ENCODE measurements at regions not wholly inside any gene's neighbourhood (a gene's known extent, or its start where the extent isn't known, plus 50 kb on each side); places are given as distances from the start of the nearest gene placed in this dataset.
"Not testable (repeated sequence)": the region's sequence is repeated elsewhere in the genome, so short reads cannot be mapped to it uniquely, and the experiment has no call there.

DNA sequence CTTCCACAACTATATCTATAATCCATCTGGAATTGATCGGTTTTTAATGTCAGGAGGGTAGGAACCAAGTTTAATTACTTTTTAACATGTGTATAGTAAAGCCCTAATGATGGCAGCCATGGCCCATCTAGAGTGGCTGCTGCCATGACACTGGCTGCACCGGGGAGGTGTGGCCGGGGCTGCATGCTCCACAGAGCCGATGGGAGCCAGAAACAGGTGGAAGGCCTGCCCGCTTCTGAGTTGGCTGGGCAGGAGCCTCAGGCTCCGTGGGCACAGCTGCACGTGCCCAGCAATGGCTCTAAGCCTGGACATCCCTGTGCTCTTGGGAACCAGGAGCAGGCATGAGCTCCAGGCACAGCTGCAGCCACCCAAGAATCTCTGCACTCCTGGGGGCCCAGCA is 73.0 kb downstream of the GBP6 start:
- intact Hi-C loops (cut with DNase I), result no loop called here
- DNase-seq (no peak), ATAC-seq (ENCODE audit: poor library complexity) (no peak)

DNA sequence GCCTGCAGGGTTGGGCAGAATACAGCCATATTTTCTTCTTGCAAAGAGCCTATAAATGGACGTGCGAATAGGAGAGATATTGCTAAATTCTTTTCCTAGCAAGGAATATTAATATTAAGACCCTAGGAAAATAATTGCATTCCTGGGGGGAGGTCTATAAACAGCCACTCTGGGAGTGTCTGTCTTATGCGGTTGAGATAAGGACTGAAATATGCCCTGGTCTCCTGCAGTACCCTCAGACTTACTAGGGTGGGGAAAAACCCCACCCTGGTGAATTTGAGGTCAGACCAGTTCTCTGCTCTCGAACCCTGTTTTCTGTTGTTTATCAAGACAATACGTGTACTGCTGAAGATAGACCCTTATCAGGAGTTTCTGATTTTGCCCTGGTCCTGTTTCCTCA is 74.4 kb downstream of the GBP6 start:
- ATAC-seq (ENCODE audit: poor library complexity); DNase-seq; intact Hi-C loops (cut with DNase I): not testable (repeated sequence)

DNA sequence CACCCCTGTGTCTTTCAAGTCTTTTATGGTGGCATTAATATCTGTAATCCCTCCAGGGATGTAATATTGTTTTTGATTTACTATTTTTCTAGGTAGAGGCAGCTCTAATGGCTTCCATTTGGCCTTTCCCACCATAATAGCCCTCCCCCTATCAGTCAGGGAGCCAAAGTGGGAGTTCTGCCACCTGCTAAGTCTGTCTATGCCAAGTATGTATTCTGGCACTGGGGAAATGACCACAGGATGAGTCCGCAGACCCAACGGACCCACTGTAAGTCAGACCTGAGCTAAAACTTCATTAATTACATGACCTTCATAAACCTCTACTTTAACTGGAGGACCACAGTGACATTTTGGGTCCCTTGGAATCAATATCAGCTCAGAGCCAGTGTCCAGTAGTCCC is 77.1 kb downstream of the GBP6 start:
- ATAC-seq (ENCODE audit: poor library complexity) (no peak), DNase-seq (no peak)
- intact Hi-C loops (cut with DNase I), result no loop called here

DNA sequence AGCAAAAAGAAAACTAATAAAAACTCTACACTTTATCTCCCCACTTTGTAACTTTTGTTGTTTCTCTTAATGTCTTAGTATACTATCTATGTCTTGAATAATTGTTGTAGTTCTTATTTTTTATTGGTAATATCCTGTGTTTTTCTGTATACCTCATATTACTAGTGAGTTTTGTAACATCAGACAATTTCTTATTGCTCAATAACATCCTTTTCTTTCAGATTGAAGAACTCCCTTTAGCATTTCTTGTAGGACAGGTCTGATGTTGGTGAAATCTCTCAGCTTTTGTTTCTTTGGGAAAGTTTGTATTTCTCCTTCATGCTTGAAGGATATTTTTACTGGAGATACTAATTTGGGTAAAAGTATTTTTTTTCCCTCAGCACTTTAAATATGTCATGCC is 79.8 kb upstream of the LRRC8B start:
- DNase-seq, result no peak
- intact Hi-C loops (cut with DNase I), result no loop called here
- ATAC-seq (ENCODE audit: poor library complexity), result no peak

DNA sequence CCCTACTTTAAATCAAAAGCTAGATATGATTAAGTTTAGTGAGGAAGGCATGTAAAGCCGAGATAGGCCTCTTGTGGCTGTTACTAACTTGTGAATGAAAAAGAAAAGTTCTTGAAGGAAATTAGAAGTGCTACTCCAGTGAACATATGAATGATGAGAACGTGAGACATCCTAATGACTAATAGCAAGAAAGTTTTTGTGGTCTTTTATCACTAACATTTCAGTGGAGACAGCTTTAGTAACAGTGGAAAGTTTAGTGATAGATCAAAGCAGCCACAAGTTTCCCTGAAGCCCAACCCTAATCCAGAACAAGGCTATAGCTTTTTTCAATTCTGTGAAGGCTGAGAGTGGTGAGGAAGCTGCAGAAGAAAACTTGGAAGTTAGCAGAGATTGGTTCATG is 73.6 kb upstream of the LRRC8B start:
- intact Hi-C loops (cut with DNase I), result loop anchor here (5.0 to 10.0 kb wide), 2 partner anchors 366 to 454 kb away; no protein-coding TSS in a partner anchor
- DNase-seq, result no peak
- no peak for ATAC-seq (ENCODE audit: poor library complexity)

DNA sequence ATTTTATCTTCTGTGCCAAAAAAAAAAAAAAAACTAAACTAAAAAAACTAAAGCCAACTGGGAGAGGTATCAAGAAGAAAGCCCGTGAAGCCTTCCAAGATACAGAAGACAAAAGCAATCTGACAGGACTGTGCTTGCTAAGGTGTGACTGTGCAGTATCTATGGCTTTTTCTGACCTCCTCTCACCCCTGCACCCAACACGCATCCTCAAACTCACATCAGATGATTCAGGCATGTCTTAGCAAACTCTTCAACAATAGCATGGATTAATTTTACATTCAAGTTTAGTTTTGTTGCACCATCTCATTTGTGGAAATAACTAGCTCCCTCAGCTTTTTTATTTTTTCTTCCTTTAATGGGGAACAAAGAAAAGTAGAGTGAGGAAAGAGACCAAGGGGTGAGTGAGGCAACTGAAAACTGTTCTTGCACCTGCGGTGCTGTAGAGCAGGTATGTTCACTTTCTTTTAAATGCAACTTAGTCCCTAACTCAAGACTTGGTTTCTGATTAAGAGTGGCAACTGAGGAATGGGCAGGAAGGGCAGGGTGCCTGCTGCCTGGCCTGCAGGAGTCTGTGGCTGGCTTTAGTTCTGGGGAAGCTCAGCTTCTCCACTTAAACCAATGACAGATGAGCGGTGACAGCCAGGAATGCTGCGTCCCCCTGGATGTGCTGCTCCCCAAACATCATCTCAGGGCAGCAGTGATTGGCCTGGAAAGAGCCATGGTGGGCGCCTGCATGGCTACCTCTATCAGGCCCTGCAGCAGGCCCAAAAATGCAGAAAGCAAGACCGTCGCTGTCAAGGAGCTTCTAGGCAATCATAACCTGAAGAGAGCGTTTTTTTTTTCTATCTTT is 71.3 kb upstream of the LRRC8B start:
- ATAC-seq (ENCODE audit: poor library complexity) (no peak), DNase-seq (no peak)
- intact Hi-C loops (cut with DNase I), result loop anchor here (5.0 to 10.0 kb wide), 2 partner anchors 369 to 456 kb away; no protein-coding TSS in a partner anchor

DNA sequence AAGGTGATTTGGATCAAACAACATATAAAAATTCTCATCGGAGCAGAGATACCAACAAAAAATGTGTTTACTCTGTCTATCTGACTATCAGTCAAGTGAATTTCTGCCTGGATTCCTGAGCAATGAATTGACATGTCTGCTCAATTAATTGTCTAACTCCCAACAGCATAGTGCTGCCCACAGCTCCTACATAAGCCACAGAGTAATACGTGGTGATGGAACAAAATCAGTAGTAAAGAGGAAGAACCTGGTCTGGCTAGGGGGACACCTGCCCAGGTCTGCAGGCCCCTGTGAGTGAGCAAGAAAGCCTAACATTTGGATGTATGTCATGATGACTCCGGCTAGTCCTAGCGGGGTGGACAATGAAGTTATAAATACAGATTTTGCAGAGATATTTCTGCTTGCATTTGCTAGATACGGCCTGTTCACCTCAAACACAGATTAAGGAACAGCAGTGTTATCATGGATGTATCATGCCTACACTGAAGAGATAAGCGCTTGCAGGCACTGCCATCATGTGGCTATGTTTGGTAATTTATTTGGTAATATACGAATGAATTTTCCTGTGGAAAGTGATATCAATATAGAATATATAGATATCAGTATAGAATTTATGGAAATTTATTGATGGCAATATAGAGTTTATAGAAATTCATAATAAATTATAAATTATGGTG is 69.6 kb upstream of the LRRC8B start:
- DNase-seq (no peak), ATAC-seq (ENCODE audit: poor library complexity) (peak; percentile 61)
- intact Hi-C loops (cut with DNase I), result loop anchor here (5.0 to 10.0 kb wide), 2 partner anchors 370 to 458 kb away; no protein-coding TSS in a partner anchor

DNA sequence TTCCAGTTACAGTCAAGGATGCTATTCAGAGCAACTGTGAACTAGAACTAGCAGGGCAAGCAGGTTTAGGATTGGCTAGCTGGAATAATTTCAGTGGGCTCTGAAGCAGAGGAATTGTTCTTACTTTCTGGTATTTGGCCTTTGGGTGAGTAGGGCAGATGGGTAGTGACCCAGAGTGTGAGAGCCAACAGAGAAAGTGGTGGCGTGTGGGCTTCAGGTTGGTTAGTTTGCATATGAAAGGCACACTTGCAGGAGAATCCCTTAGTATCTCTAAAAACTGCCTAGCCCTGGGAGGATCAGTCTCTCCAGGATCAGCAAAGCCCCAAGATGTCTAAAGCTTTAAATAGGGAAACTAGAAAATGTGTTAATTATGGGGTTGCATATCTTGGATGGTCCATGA is 67.6 kb upstream of the LRRC8B start:
- intact Hi-C loops (cut with DNase I), result loop anchor here (10.0 kb wide), 1 partner anchor 372 kb away; no protein-coding TSS in a partner anchor
- DNase-seq (no peak), ATAC-seq (ENCODE audit: poor library complexity) (no peak)

DNA sequence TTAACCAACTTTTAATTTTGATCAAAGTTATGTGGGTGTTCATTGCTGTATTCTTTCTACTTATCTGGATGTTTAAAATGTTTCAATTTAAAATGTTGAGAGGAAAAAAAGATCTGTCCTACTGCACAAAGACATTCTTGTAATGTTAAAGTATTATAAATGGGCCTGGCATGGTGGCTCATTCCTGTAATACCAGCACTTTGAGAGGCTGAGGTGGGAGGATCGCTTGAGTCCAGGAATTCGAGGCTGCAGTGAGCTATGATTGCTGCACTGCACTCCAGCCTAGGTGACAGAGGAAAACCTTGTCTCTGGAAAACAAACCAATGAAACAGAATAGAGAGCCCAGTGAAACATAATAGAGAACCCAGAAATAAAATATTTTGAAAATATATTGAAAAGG is 65.5 kb upstream of the LRRC8B start:
- intact Hi-C loops (cut with DNase I), result loop anchor here (10.0 kb wide), 1 partner anchor 374 kb away; no protein-coding TSS in a partner anchor

DNA sequence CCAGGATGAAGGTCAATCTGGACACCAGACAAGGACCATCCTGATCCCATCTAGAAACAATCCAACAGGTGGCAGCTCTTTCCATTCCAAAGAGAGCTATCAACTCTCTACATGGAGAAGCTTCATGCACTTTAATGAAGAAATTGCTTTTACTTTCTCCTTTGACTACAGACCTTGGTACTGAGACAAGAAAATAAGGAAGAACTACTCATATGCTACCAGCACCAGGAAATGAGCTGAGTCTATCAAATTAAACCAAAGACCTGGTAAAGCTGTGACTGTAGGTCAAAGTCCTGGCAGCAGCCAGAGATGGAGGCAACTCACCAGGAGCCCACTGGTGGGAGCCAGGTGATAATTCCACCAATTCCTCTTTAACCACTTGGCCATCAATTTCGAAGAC is 64.3 kb upstream of the LRRC8B start:
- no peak for DNase-seq
- no peak for ATAC-seq (ENCODE audit: poor library complexity)
- intact Hi-C loops (cut with DNase I), result no loop called here

More for the DNA sequence above, 65.5 kb upstream of the LRRC8B start:
- DNase-seq, result no peak
- ATAC-seq (ENCODE audit: poor library complexity), result no peak

DNA sequence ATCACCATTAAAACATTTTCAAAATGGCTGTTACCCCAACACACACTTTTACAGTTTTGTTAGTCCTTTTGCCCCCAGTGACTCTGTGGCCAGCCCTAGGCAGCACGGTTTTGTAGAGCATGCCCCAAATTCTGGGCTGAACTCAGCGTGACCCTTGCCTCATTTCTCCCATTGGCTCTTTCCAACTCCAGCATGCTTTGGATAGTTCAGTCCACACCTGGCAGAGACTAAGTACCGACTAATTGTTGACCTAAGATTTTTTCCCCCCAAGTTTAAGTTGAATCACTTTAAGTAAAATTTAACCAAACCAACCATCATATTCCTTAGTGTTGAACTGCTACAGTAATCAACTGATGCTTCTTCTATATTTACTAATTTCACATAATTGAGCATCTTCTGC is 62.4 kb upstream of the LRRC8B start:
- DNase-seq (no peak), ATAC-seq (ENCODE audit: poor library complexity) (no peak)
- intact Hi-C loops (cut with DNase I), result no loop called here

DNA sequence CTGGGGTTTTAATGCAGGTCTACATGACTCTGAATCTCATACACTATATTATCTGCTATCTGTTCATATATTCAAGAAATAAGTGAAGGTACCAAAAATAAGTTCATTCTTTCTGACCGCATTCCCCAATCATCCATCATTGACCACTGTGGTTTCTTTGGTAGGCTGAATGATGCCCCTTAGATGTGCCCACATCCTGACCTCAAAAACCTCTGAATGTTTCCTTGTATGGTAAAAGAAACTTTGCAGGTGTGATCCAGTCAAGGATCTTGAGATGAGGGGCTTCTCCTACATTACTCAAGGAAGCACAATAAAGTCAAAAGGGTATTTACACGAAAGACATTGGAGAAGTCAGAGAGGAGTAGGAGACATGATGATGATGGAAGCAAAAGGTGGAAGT is 60.6 kb upstream of the LRRC8B start:
- ATAC-seq (ENCODE audit: poor library complexity) (no peak), DNase-seq (no peak)
- intact Hi-C loops (cut with DNase I), result no loop called here

DNA sequence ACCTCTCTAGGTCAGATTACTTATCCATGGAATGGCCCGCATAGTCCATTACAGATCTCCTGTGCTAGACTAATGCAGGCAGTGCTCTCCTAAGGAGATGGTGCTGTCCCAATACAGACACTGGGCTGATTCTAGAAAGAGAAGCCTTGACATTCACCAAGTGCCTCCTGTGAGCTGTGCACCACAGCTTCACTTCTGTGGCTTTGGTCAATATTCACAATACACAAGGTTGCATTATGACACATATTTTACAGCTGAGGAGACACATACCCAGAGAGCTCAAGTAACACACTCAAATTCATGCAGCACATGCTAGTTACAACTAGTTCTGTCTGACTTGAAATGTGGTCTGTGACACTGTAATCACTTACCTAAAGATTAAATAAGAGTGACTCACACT is 59.4 kb upstream of the LRRC8B start:
- ATAC-seq (ENCODE audit: poor library complexity) (no peak), DNase-seq (no peak)
- intact Hi-C loops (cut with DNase I), result no loop called here

DNA sequence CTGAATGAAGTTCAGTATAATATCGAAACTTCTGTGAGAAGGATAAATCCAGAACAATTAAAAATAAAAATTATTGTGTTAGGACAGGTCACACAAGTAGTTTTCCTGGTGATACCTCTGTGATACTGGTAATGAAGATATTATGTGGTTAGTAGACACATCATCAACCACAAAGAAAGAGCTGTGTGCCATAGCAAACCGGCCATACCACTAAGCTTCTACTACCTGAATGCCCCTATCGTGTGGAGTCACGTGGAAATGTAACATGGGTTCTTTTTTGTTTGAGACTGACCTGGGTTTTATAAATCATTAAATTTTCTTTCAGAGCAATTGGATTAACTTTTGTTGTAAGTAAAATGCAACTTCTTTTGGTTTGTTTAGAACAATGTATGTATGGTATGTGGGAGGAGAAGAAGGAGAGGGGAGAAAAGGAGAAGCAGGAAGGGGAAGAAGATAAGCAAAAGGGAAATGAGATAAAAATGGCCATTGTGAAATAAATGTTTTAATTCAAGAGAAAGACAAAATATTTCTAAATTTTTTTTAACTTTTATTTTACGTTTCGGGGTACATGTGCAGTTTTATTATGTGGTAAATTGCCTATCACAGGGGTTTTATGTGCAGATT is 58.2 kb upstream of the LRRC8B start:
- intact Hi-C loops (cut with DNase I), result no loop called here
- no peak for ATAC-seq (ENCODE audit: poor library complexity)
- DNase-seq, result no peak

DNA sequence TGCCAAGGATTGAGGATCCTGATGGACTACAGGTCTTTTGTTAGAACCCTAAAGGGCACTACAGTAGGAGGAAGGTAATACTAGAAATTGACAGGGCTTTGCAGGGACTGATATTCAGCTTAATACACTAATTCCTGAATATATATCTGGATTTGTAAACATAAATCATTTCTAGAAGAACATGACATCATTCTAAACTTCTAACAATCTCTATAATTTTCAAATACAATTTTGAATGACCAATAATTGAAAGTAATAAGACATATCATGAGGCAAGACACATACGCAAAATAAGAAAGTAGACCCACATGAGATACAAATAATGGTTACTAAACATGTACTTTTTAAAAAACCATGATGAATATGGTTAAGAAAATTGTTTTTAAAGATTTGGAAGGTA is 52.4 kb upstream of the LRRC8B start:
- no peak for ATAC-seq (ENCODE audit: poor library complexity)
- intact Hi-C loops (cut with DNase I), result no loop called here

DNA sequence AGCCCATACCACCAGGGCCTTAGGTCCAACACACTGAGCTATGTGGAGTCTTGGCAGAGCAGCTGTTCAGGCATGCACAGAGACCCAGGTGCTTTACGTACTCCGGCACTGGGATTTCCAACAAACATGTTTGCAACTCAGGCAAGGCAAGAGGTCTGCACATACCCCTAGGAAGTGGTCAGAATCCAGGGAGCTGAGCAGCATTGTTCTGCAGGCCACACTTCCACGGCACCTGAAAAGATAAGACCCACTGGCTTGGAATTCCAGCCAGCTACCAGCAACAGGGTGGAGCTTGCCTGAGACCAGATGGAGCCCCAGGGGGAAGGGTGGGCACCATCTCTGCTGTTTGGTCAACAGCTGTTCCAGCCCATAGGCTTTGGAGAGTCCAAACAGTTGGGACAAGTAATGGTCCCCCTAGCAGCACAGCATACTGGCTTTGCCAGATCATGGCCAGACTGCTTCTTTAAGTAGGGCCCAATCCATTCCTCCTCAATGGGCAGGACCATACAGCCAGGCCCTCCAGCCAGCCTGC is 51.7 kb upstream of the LRRC8B start:
- no peak for DNase-seq

More for the DNA sequence above, 52.4 kb upstream of the LRRC8B start:
- DNase-seq, result no peak

More for the DNA sequence above, 51.7 kb upstream of the LRRC8B start:
- ATAC-seq (ENCODE audit: poor library complexity), result no peak
- intact Hi-C loops (cut with DNase I), result no loop called here

Data from Right ventricle myocardium superior (tissue), 1 donor.